OCI-LY7 (cell line): ENCODE measurements at regions not wholly inside any gene's neighbourhood (a gene's known extent, or its start where the extent isn't known, plus 50 kb on each side); places are given as distances from the start of the nearest gene placed in this dataset.

Experiments
- CTCF ChIP-seq: fragments of 200-600 bp; sonication (generic); conservative IDR thresholded peaks from 2 replicates; pipeline ENCODE4 v1.5.1; 2014; ENCODE audit warnings: mild to moderate bottlenecking, antibody characterized with exemption, low read length, moderate library complexity, mixed read lengths
- EZH2phosphoT487 ChIP-seq: fragments of 200-600 bp; sonication (generic); IDR thresholded peaks from 2 replicates; pipeline ENCODE4 v1.6.1; 2018; ENCODE audit warnings: low read depth, borderline replicate concordance, mild to moderate bottlenecking, mixed run types, antibody characterized with exemption, low read length, moderate library complexity, mixed read lengths

GRCh38 chr2:16507655-16508489, 157.8 kb downstream of the CYRIA start:
- no peak for TF ChIP-seq CTCF
- no peak for TF ChIP-seq EZH2phosphoT487
